Stimulated activated naive B cell treated with anti-CD40 and anti-IgM and Interleukin-4, amounts not matched to agents 10 μg/mL and 1 μg/mL and 100 μg/mL, for 72 hours (primary cell): ENCODE measurements at regions not wholly inside any gene's neighbourhood (a gene's known extent, or its start where the extent isn't known, plus 50 kb on each side); places are given as distances from the start of the nearest gene placed in this dataset.
"Not testable (repeated sequence)": the region's sequence is repeated elsewhere in the genome, so short reads cannot be mapped to it uniquely, and the experiment has no call there.

Experiments
- ATAC-seq, 2 donors: fragments of 150-1000 bp; cut with Tn5 transposase; replicated peaks; 2 replicates each; pipeline ENCODE4 v1.10.0; 2021; ENCODE audit warnings: moderate library complexity in 1 of 2
- DNase-seq: peaks from one replicate; pipeline ENCODE4 v3.0.0; 2021
- H3K27ac Mint-ChIP-seq: one replicate; pipeline ENCODE4 v1.8.0; 2022; ENCODE audit warnings: mild to moderate bottlenecking, mixed read lengths
- H3K27me3 Mint-ChIP-seq, 2 donors: one replicate each; pipeline ENCODE4 v1.8.0; 2022; ENCODE audit warnings: mixed read lengths in 2 of 2
- H3K36me3 Mint-ChIP-seq, 2 donors: one replicate each; pipeline ENCODE4 v1.8.0; 2022; ENCODE audit warnings: mixed read lengths in 2 of 2, mild to moderate bottlenecking in 1 of 2
- H3K4me1 Mint-ChIP-seq, 2 donors: one replicate each; pipeline ENCODE4 v1.8.0; 2022; ENCODE audit warnings: mixed read lengths in 2 of 2, mild to moderate bottlenecking in 1 of 2
- H3K4me3 Mint-ChIP-seq, 2 donors: one replicate each; pipeline ENCODE4 v1.8.0; 2022; ENCODE audit warnings: mild to moderate bottlenecking in 2 of 2, mixed read lengths in 2 of 2, moderate library complexity in 1 of 2
- H3K9me3 Mint-ChIP-seq, 2 donors: one replicate each; pipeline ENCODE4 v1.8.0; 2022; ENCODE audit warnings: mixed read lengths in 2 of 2, mild to moderate bottlenecking in 1 of 2

GRCh38 chr3:148534089-148534988 lies 163.4 kb upstream of the AGTR1 start:
- Mint-ChIP-seq H3K36me3 (no peaks in the 10 kb centered on the region), H3K27ac (no peak overlapping the region), H3K4me1 (no peaks in the 10 kb centered on the region), H3K9me3 (peaks cover 0 to 10% of the 10 kb centered on the region in 2 donors), H3K27me3 (no peaks in the 10 kb centered on the region), H3K4me3 (no peak overlapping the region)
- no peak for DNase-seq
- no peak for ATAC-seq

GRCh38 chr3:148535001-148535400 lies 162.7 kb upstream of the AGTR1 start:
- peaks cover 0 to 10% of the 10 kb centered on the region in 2 donors for H3K9me3 Mint-ChIP-seq
- no peaks in the 10 kb centered on the region for H3K36me3 Mint-ChIP-seq
- H3K27me3 Mint-ChIP-seq = no peaks in the 10 kb centered on the region
- ATAC-seq (no peak), DNase-seq (no peak)
- no peak overlapping the region for H3K27ac Mint-ChIP-seq
- no peak overlapping the region for H3K4me3 Mint-ChIP-seq
- no peaks in the 10 kb centered on the region for H3K4me1 Mint-ChIP-seq

GRCh38 chr3:148540266-148540665 lies 157.4 kb upstream of the AGTR1 start:
- ATAC-seq = no peak
- no peaks in the 10 kb centered on the region for H3K27me3 Mint-ChIP-seq

GRCh38 chr3:148540851-148541250 lies 156.9 kb upstream of the AGTR1 start:
- Mint-ChIP-seq H3K9me3 (peaks cover 0 to under 1% of the 10 kb centered on the region in 2 donors), H3K27me3 (no peaks in the 10 kb centered on the region), H3K4me3 (no peak overlapping the region), H3K4me1 (no peaks in the 10 kb centered on the region), H3K36me3 (no peaks in the 10 kb centered on the region), H3K27ac (no peak overlapping the region)
- DNase-seq = no peak
- ATAC-seq = no peak

More at GRCh38 chr3:148540266-148540665, 157.4 kb upstream of the AGTR1 start:
- no peaks in the 10 kb centered on the region for H3K9me3 Mint-ChIP-seq
- no peak for DNase-seq
- no peak overlapping the region for H3K27ac Mint-ChIP-seq
- no peaks in the 10 kb centered on the region for H3K4me1 Mint-ChIP-seq
- no peaks in the 10 kb centered on the region for H3K36me3 Mint-ChIP-seq
- H3K4me3 Mint-ChIP-seq = no peak overlapping the region

GRCh38 chr3:148546959-148547358 lies 150.7 kb upstream of the AGTR1 start:
- no peaks in the 10 kb centered on the region for H3K36me3 Mint-ChIP-seq
- H3K4me1 Mint-ChIP-seq = no peaks in the 10 kb centered on the region
- H3K9me3 Mint-ChIP-seq = peaks cover 0 to 5% of the 10 kb centered on the region in 2 donors
- ATAC-seq (no peak), DNase-seq (no peak)
- H3K27ac Mint-ChIP-seq = no peak overlapping the region
- H3K27me3 Mint-ChIP-seq = no peaks in the 10 kb centered on the region
- no peak overlapping the region for H3K4me3 Mint-ChIP-seq

GRCh38 chr3:148551767-148552260 lies 145.9 kb upstream of the AGTR1 start:
- DNase-seq = no peak
- Mint-ChIP-seq H3K4me3 (no peak overlapping the region), H3K36me3 (no peaks in the 10 kb centered on the region), H3K27ac (no peak overlapping the region), H3K4me1 (no peaks in the 10 kb centered on the region), H3K9me3 (peaks cover 0 to 2% of the 10 kb centered on the region in 2 donors), H3K27me3 (no peaks in the 10 kb centered on the region)
- no peak for ATAC-seq

GRCh38 chr3:148554367-148554766 lies 143.3 kb upstream of the AGTR1 start:
- H3K36me3 Mint-ChIP-seq = no peaks in the 10 kb centered on the region
- ATAC-seq (no peak), DNase-seq (no peak)
- H3K4me1 Mint-ChIP-seq = no peaks in the 10 kb centered on the region
- H3K27ac Mint-ChIP-seq = no peak overlapping the region
- peaks cover 3 to 4% of the 10 kb centered on the region in 2 donors for H3K9me3 Mint-ChIP-seq
- no peak overlapping the region for H3K4me3 Mint-ChIP-seq
- no peaks in the 10 kb centered on the region for H3K27me3 Mint-ChIP-seq

- Mint-ChIP-seq H3K4me3 (no peak overlapping the region), H3K27ac (no peak overlapping the region), H3K27me3 (no peaks in the 10 kb centered on the region), H3K4me1 (no peaks in the 10 kb centered on the region), H3K36me3 (no peaks in the 10 kb centered on the region), H3K9me3 (peaks cover 3 to 16% of the 10 kb centered on the region in 2 donors)
- DNase-seq = no peak
- no peak for ATAC-seq
These were observed 141.0 kb upstream of the AGTR1 start for GRCh38 chr3:148556664-148557063.

GRCh38 chr3:148577579-148577978 lies 120.1 kb upstream of the AGTR1 start:
- not testable (repeated sequence) for H3K36me3 Mint-ChIP-seq, H3K27ac Mint-ChIP-seq, H3K27me3 Mint-ChIP-seq, DNase-seq, H3K4me3 Mint-ChIP-seq, H3K9me3 Mint-ChIP-seq, H3K4me1 Mint-ChIP-seq, ATAC-seq

GRCh38 chr3:148582126-148582525 lies 115.6 kb upstream of the AGTR1 start:
- H3K9me3 Mint-ChIP-seq = peaks cover 0 to 4% of the 10 kb centered on the region in 2 donors
- H3K27ac Mint-ChIP-seq = no peak overlapping the region
- H3K36me3 Mint-ChIP-seq = no peaks in the 10 kb centered on the region
- H3K27me3 Mint-ChIP-seq = no peaks in the 10 kb centered on the region
- no peaks in the 10 kb centered on the region for H3K4me1 Mint-ChIP-seq
- ATAC-seq (no peak), DNase-seq (no peak)
- H3K4me3 Mint-ChIP-seq = no peak overlapping the region

- no peaks in the 10 kb centered on the region for H3K36me3 Mint-ChIP-seq
- DNase-seq (no peak), ATAC-seq (no peak)
- no peak overlapping the region for H3K4me3 Mint-ChIP-seq
- H3K9me3 Mint-ChIP-seq = no peaks in the 10 kb centered on the region
- no peak overlapping the region for H3K27ac Mint-ChIP-seq
- H3K4me1 Mint-ChIP-seq = no peaks in the 10 kb centered on the region
- H3K27me3 Mint-ChIP-seq = no peaks in the 10 kb centered on the region
These were observed 113.9 kb upstream of the AGTR1 start for GRCh38 chr3:148583793-148584192.

GRCh38 chr3:148584438-148584837 lies 113.3 kb upstream of the AGTR1 start:
- Mint-ChIP-seq H3K27me3 (no peaks in the 10 kb centered on the region), H3K4me3 (no peak overlapping the region), H3K36me3 (no peaks in the 10 kb centered on the region), H3K27ac (no peak overlapping the region), H3K4me1 (no peaks in the 10 kb centered on the region), H3K9me3 (no peaks in the 10 kb centered on the region)
- no peak for DNase-seq
- ATAC-seq = no peak

GRCh38 chr3:148585671-148586379 lies 111.9 kb upstream of the AGTR1 start:
- no peak overlapping the region for H3K4me3 Mint-ChIP-seq
- DNase-seq = no peak
- H3K4me1 Mint-ChIP-seq = no peaks in the 10 kb centered on the region
- H3K27ac Mint-ChIP-seq = no peak overlapping the region
- peaks cover 0 to 1% of the 10 kb centered on the region in 2 donors for H3K9me3 Mint-ChIP-seq
- H3K36me3 Mint-ChIP-seq = no peaks in the 10 kb centered on the region
- ATAC-seq = no peak
- H3K27me3 Mint-ChIP-seq = no peaks in the 10 kb centered on the region

GRCh38 chr3:148588291-148588690 lies 109.4 kb upstream of the AGTR1 start:
- Mint-ChIP-seq H3K4me1 (no peaks in the 10 kb centered on the region), H3K27ac (no peak overlapping the region), H3K27me3 (no peaks in the 10 kb centered on the region), H3K36me3 (no peaks in the 10 kb centered on the region), H3K4me3 (no peak overlapping the region), H3K9me3 (peaks cover 1 to 4% of the 10 kb centered on the region in 2 donors)
- no peak for DNase-seq
- no peak for ATAC-seq

- Mint-ChIP-seq H3K27ac (no peak overlapping the region), H3K27me3 (no peaks in the 10 kb centered on the region), H3K9me3 (peaks cover 1 to 4% of the 10 kb centered on the region in 2 donors), H3K4me1 (no peaks in the 10 kb centered on the region), H3K36me3 (no peaks in the 10 kb centered on the region), H3K4me3 (no peak overlapping the region)
- no peak for ATAC-seq
- no peak for DNase-seq
These were observed 106.2 kb upstream of the AGTR1 start for GRCh38 chr3:148591525-148591924.
